ENCODE measurements at regions not wholly inside any gene's neighbourhood (a gene's known extent, or its start where the extent isn't known, plus 50 kb on each side); places are given as distances from the start of the nearest gene placed in this dataset.

- no peak for TF ChIP-seq ELK1 (IDR thresholded peaks at IDR 0.05; ENCODE audit: low read depth, low read length)
Measured at GRCh38 chr2:236454076-236454475, 115.5 kb upstream of the ACKR3 start (continued).

GRCh38 chr2:236459393-236459792 lies 110.2 kb upstream of the ACKR3 start:
- peaks cover 8% of the 10 kb centered on the region; the same call in 2 of the 3 replicates for H3K9me3 ChIP-seq
- no peak overlapping the region for H3K27ac ChIP-seq
- POLR2A ChIA-PET: no interaction called here
- H3K4me1 ChIP-seq: no peaks in the 10 kb centered on the region
- no peak overlapping the region for H3K4me2 ChIP-seq
- FAIRE-seq (no peak), DNase-seq (ENCODE audit: low read depth in 1 of 2, low spot score in 1 of 2) (no peak), ATAC-seq (no peak)
- TF ChIP-seq HOXB5 (CRISPR knock-in tag; IDR thresholded peaks at IDR 0.05): no peak
- TF ChIP-seq ELK1 (IDR thresholded peaks at IDR 0.05; ENCODE audit: low read depth, low read length): no peak
- TF ChIP-seq NFE2L2 (conservative IDR thresholded peaks at IDR 0.05; ENCODE audit: low read length): no peak
- no peak for TF ChIP-seq ZNF302 (CRISPR knock-in tag; IDR thresholded peaks at IDR 0.05)
- no peak for TF ChIP-seq EHF (CRISPR knock-in tag; IDR thresholded peaks at IDR 0.05)
- no peak for TF ChIP-seq E2F6 (IDR thresholded peaks at IDR 0.05; ENCODE audit: borderline replicate concordance, low read depth)
- TF ChIP-seq NPAS2 (CRISPR knock-in tag; IDR thresholded peaks at IDR 0.05; ENCODE audit: borderline replicate concordance): no peak
- TF ChIP-seq REST (IDR thresholded peaks at IDR 0.05): no peak
- no peak for TF ChIP-seq HES2 (IDR thresholded peaks at IDR 0.05)
- no peak for TF ChIP-seq CBX8 (IDR thresholded peaks at IDR 0.05)
- no peak for TF ChIP-seq ZC3H11A (IDR thresholded peaks at IDR 0.05)
- TF ChIP-seq SMC3 (IDR thresholded peaks at IDR 0.05): no peak
- no peak for TF ChIP-seq RAD21 (conservative IDR thresholded peaks at IDR 0.05 in 1 of 2, IDR thresholded peaks at IDR 0.05 in 1 of 2)
- TF ChIP-seq FOXS1 (CRISPR knock-in tag; IDR thresholded peaks at IDR 0.05): no peak
- no peak for TF ChIP-seq KDM5A (IDR thresholded peaks at IDR 0.05)
- TF ChIP-seq MAX (IDR thresholded peaks at IDR 0.05): no peak
- TF ChIP-seq POLR2AphosphoS2 (conservative IDR thresholded peaks at IDR 0.05; ENCODE audit: low read length): no peak
- no peak for TF ChIP-seq ATOH8 (CRISPR knock-in tag; IDR thresholded peaks at IDR 0.05; ENCODE audit: low read depth)
- CTCF ChIA-PET: no interaction called here
- H3K4me3 ChIP-seq: no peak overlapping the region
- 83% methylated on average over 18 of the region's 18 CpGs for WGBS (ENCODE audit: missing lambda C conversion rate)
